ENCODE measurements at regions not wholly inside any gene's neighbourhood (a gene's known extent, or its start where the extent isn't known, plus 50 kb on each side); places are given as distances from the start of the nearest gene placed in this dataset.

GRCh38 chr3:103785537-103785936, 1350.7 kb downstream of the ZPLD1 start:
- no peak overlapping the region for H3K9ac ChIP-seq (ENCODE audit: control insufficient read depth, insufficient read depth, low read length)
- SMC1A ChIA-PET (ENCODE audit: uncharacterized antibody, unreplicated experiment), result no interaction called here
- POLR2A ChIA-PET, result no interaction called here

More at GRCh38 chr3:103785537-103785936, 1350.7 kb downstream of the ZPLD1 start:
- no peaks in the 10 kb centered on the region for H4K20me1 ChIP-seq (ENCODE audit: control insufficient read depth, insufficient read depth)
- H3K27me3 ChIP-seq (replicated peaks in 1 of 2; ENCODE audit: control insufficient read depth in 2 of 2, insufficient read depth in 2 of 2, low read length in 1 of 2), result no peaks in the 10 kb centered on the region
- H3K36me3 ChIP-seq (ENCODE audit: control insufficient read depth in 2 of 2, insufficient read depth in 2 of 2, low read length in 1 of 2), result no peaks in the 10 kb centered on the region
- intact Hi-C loops (cut with micrococcal nuclease; ENCODE audit: unreplicated experiment) (no loop called here), in situ Hi-C loops (cut with MboI) (no loop called here)
- no peak overlapping the region for H3K4me2 ChIP-seq (ENCODE audit: control insufficient read depth, insufficient read depth)
- FAIRE-seq, result no peak
- CTCF ChIA-PET, result interaction anchor here (1.4 kb wide), 1 partner anchor 24 kb away, joined by 3 read pairs; no protein-coding TSS in a partner anchor
- H2AFZ ChIP-seq (ENCODE audit: control insufficient read depth, low read depth, low read length), result no peak overlapping the region
- no peak for ATAC-seq
- TF ChIP-seq CEBPB (IDR thresholded peaks at IDR 0.05; ENCODE audit: borderline replicate concordance in 1 of 2, low read depth in 2 of 2, low read length in 2 of 2) (no peak), CREM (IDR thresholded peaks at IDR 0.05; ENCODE audit: low read depth) (no peak), IRF3 (IDR thresholded peaks at IDR 0.05) (no peak), SKIL (IDR thresholded peaks at IDR 0.05; ENCODE audit: low read depth, poor library complexity, severe bottlenecking) (no peak), MAX (IDR thresholded peaks at IDR 0.05; ENCODE audit: low read depth, low read length) (no peak)
- no peak overlapping the region for H3K4me3 ChIP-seq
- no peaks in the 10 kb centered on the region for H3K9me3 ChIP-seq (replicated peaks; ENCODE audit: control insufficient read depth, insufficient read depth, low read length)
- BruUV-seq (replicated peaks), result no TSS peak
- WGBS (ENCODE audit: insufficient coverage, insufficient replicate concordance, low lambda C conversion rate, missing lambda C conversion rate), result 0% methylated on average over 1 of the region's 1 CpG
- RAD21 ChIA-PET (ENCODE audit: unreplicated experiment), result no interaction called here
- DNase-seq (ENCODE audit: low read depth, low spot score), result no peak
- no peaks in the 10 kb centered on the region for H3K4me1 ChIP-seq (ENCODE audit: control insufficient read depth, insufficient read depth, low read length)
- H3K27ac ChIP-seq (ENCODE audit: control insufficient read depth, insufficient read depth), result no peak overlapping the region
- no peaks in the 10 kb centered on the region for H3K79me2 ChIP-seq (ENCODE audit: control insufficient read depth, insufficient read depth, low read length)
